ENCODE measurements at regions not wholly inside any gene's neighbourhood (a gene's known extent, or its start where the extent isn't known, plus 50 kb on each side); places are given as distances from the start of the nearest gene placed in this dataset.

- no peak for TF ChIP-seq POLR2A (IDR thresholded peaks at IDR 0.05; ENCODE audit: extremely low read depth, insufficient read length)
- TF ChIP-seq, protein P1, sequence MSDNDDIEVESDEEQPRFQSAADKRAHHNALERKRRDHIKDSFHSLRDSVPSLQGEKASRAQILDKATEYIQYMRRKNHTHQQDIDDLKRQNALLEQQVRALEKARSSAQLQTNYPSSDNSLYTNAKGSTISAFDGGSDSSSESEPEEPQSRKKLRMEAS (IDR thresholded peaks at IDR 0.05; ENCODE audit: low read depth, low read length), result no peak
- no peak for TF ChIP-seq MYC (IDR thresholded peaks at IDR 0.05; ENCODE audit: low read depth, low read length)
- TF ChIP-seq CTCF (IDR thresholded peaks at IDR 0.05; ENCODE audit: low read depth, low read length), result no peak
- no peak overlapping the region for H3K4me3 ChIP-seq (ENCODE audit: low read depth, low read length)
- DNase-seq (ENCODE audit: low read depth), result no peak
These were observed 201.7 kb upstream of the FOXP2 start for GRCh38 chr7:114212721-114213429.

GRCh38 chr7:114209968-114210367, 204.6 kb upstream of the FOXP2 start:
- no peak for TF ChIP-seq CTCF (IDR thresholded peaks at IDR 0.05; ENCODE audit: low read depth, low read length)
- TF ChIP-seq MYC (IDR thresholded peaks at IDR 0.05; ENCODE audit: low read depth, low read length), result no peak
- no peak for TF ChIP-seq POLR2A (IDR thresholded peaks at IDR 0.05; ENCODE audit: extremely low read depth, insufficient read length)
- TF ChIP-seq, protein P1 (IDR thresholded peaks at IDR 0.05; ENCODE audit: low read depth, low read length), result no peak

GRCh38 chr7:114206688-114207087, 207.9 kb upstream of the FOXP2 start:
- DNase-seq (ENCODE audit: low read depth), result no peak
- TF ChIP-seq CTCF (IDR thresholded peaks at IDR 0.05; ENCODE audit: low read depth, low read length) (no peak), POLR2A (IDR thresholded peaks at IDR 0.05; ENCODE audit: extremely low read depth, insufficient read length) (no peak), MYC (IDR thresholded peaks at IDR 0.05; ENCODE audit: low read depth, low read length) (no peak)
- TF ChIP-seq, protein P1 (IDR thresholded peaks at IDR 0.05; ENCODE audit: low read depth, low read length), result no peak
- no peak overlapping the region for H3K4me3 ChIP-seq (ENCODE audit: low read depth, low read length)

More at GRCh38 chr7:114209968-114210367, 204.6 kb upstream of the FOXP2 start:
- H3K4me3 ChIP-seq (ENCODE audit: low read depth, low read length), result no peak overlapping the region
- no peak for DNase-seq (ENCODE audit: low read depth)

DNA sequence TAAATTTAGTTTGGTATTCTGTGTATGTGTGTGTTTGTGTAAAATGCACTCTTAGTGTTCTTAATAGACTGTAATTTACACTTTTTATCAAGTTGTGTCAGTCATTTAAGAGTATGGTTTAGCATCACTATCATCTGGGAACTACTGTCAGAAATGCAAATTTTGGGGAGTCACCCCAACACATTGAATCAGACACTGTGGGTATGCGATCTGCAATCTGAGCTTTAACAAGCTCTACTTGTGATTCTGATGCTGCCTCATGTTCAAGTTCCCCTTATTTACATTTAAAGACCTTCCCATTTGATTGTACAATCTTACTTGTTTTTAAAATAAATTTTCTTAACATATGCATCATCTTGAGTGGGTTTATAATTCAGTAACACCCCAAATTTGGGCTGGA, 218.1 kb upstream of the FOXP2 start:
- TF ChIP-seq POLR2A (IDR thresholded peaks at IDR 0.05; ENCODE audit: extremely low read depth, insufficient read length), result no peak
- no peak for TF ChIP-seq MYC (IDR thresholded peaks at IDR 0.05; ENCODE audit: low read depth, low read length)
- DNase-seq (ENCODE audit: low read depth), result no peak
- H3K4me3 ChIP-seq (ENCODE audit: low read depth, low read length), result no peak overlapping the region

GRCh38 chr7:114190387-114190786, 224.2 kb upstream of the FOXP2 start:
- H3K4me3 ChIP-seq (ENCODE audit: low read depth, low read length), result no peak overlapping the region
- DNase-seq (ENCODE audit: low read depth), result no peak
- TF ChIP-seq MYC (IDR thresholded peaks at IDR 0.05; ENCODE audit: low read depth, low read length) (no peak), POLR2A (IDR thresholded peaks at IDR 0.05; ENCODE audit: extremely low read depth, insufficient read length) (no peak), CTCF (IDR thresholded peaks at IDR 0.05; ENCODE audit: low read depth, low read length) (no peak)
- TF ChIP-seq, protein P1 (IDR thresholded peaks at IDR 0.05; ENCODE audit: low read depth, low read length), result no peak

DNA sequence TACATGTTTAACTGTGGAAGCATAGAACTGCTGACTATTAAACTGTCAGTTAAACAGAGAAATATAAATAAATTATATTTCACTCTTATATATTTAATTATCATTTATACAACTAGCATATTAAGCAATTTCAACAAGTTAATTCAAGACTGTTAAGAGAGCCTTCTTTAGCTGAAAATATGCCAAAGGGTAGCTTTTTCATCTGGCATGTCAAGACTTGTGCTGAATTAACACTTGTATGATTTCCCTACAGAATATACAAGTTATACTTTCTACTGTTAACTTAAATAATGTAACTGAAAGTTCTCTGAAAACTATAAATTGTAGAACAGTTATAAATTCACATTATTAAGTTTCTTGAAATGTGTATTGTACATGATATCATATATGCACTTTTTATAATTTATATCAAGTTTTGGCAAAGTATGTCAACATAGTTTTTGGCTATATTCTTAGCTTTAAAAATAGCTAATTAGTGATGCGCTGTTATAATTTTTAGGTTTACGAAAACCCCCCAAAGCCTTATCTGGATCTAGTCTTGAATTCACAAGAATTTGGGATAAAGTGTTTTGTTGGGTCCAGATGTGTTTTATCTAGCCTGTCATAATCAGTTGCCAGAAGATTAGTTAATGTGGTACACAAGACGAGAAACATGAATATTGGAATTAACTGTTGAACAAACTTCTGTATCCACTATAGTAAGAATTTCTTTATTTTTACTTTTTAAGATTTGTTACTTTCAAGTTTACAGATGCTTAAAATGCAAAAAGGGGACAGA, 231.1 kb upstream of the FOXP2 start:
- no peak for TF ChIP-seq POLR2A (IDR thresholded peaks at IDR 0.05; ENCODE audit: extremely low read depth, insufficient read length)
- H3K4me3 ChIP-seq (ENCODE audit: low read depth, low read length), result no peak overlapping the region
- no peak for DNase-seq (ENCODE audit: low read depth)

All from NB4 (cell line).